Esophagus squamous epithelium (tissue), 5 donors: ENCODE measurements at regions not wholly inside any gene's neighbourhood (a gene's known extent, or its start where the extent isn't known, plus 50 kb on each side); places are given as distances from the start of the nearest gene placed in this dataset.
A peak's percentile ranks its signal among the peaks of the same experiment; 100 is the strongest.

ENCODE experiments used
- DNase-seq: peaks from one replicate; lab custom pipeline; 2025; lab: John Stamatoyannopoulos, UW
- H3K27ac ChIP-seq, 4 donors: fragments of 200-600 bp; sonication (generic); one replicate each; pipeline ENCODE4 v1.5.1; 2016 to 2019; ENCODE audit warnings: mild to moderate bottlenecking in 1 of 4
- H3K27me3 ChIP-seq, 4 donors: fragments of 200-600 bp; sonication (generic); 1 replicate in 3 of 4; 2 replicates in 1 of 4; pipeline versions ENCODE4 v1.5.1 to v1.6.0; 2017 to 2021; ENCODE audit warnings: antibody characterized with exemption in 1 of 4
- H3K36me3 ChIP-seq, 3 donors: fragments of 200-600 bp; sonication (generic); one replicate each; pipeline ENCODE4 v1.5.1; 2016 to 2019
- H3K4me1 ChIP-seq, 3 donors: fragments of 200-600 bp; sonication (generic); one replicate each; pipeline ENCODE4 v1.5.1; 2017 to 2019
- H3K4me3 ChIP-seq, 4 donors: fragments of 200-600 bp; sonication (generic); 1 replicate in 3 of 4; 2 replicates in 1 of 4; pipeline ENCODE4 v1.5.1; 2016 to 2019; ENCODE audit warnings: mild to moderate bottlenecking in 2 of 4, moderate library complexity in 1 of 4
- H3K9me3 ChIP-seq, 3 donors: fragments of 200-600 bp; sonication (generic); one replicate each; pipeline ENCODE4 v1.5.1; 2016 to 2019
- CTCF ChIP-seq, 6 experiments: fragments of 450-650 bp in 4 of 6; fragments of 200-600 bp in 2 of 6; sonication (generic) in 2 of 6; IDR thresholded peaks; one replicate each; pipeline ENCODE4 v1.5.1; 2016 to 2019; ENCODE audit warnings: antibody characterized with exemption in 6 of 6, mild to moderate bottlenecking in 4 of 6, moderate library complexity in 4 of 6
- POLR2A ChIP-seq, 4 donors: fragments of 450-650 bp; IDR thresholded peaks; one replicate each; pipeline ENCODE4 v1.6.1; 2017; ENCODE audit warnings: antibody characterized with exemption in 4 of 4, mild to moderate bottlenecking in 4 of 4, moderate library complexity in 3 of 4
- WGBS, 2 donors: methylation state at CpG; one replicate each; pipeline ENCODE4 v1.1.5; 2018; 5-methylcytosine and 5-hydroxymethylcytosine counted together
- intact Hi-C: fragments of 100-400 bp; cut with DNase I; formaldehyde crosslinking; loops from one replicate; pipeline ENCODE4 v1.15.0; 2022
- donor health status: DM: yes; HTN: yes; CAD: no.

- Histone ChIP-seq H3K36me3 (no peaks in the 10 kb centered on the region), H3K27ac (no peak overlapping the region), H3K9me3 (no peaks in the 10 kb centered on the region), H3K4me1 (peaks cover 0 to 2% (median 0%) of the 10 kb centered on the region in 3 donors), H3K27me3 (peaks cover 0 to 47% (median 0%) of the 10 kb centered on the region in 4 donors), H3K4me3 (no peak overlapping the region)
- TF ChIP-seq CTCF (IDR thresholded peaks at IDR 0.05) (no peak), POLR2A (IDR thresholded peaks at IDR 0.05) (no peak)
- WGBS, 2 donors: 55 to 84% methylated on average over 6 to 7 of the region's 10 CpGs
- DNase-seq: no peak
- intact Hi-C loops: loop anchor here (10.0 kb wide), 1 partner anchor 112 kb away; no protein-coding TSS in a partner anchor
These were observed 134.3 kb upstream of the PFKP start for GRCh38 chr10:2933071-2933470.

GRCh38 chr10:2929480-2930258 lies 137.7 kb upstream of the PFKP start:
- DNase-seq: no peak
- peaks cover 0 to 32% (median 0%) of the 10 kb centered on the region in 4 donors for H3K27me3 ChIP-seq
- 54 to 60% methylated on average over 10 of the region's 10 CpGs for WGBS, 2 donors
- intact Hi-C loops: loop anchor here (10.0 kb wide), 1 partner anchor 115 kb away; no protein-coding TSS in a partner anchor
- H3K27ac ChIP-seq: no peak overlapping the region
- H3K4me1 ChIP-seq: peaks cover 5 to 11% (median 5%) of the 10 kb centered on the region in 3 donors
- TF ChIP-seq CTCF (IDR thresholded peaks at IDR 0.05) (no peak), POLR2A (IDR thresholded peaks at IDR 0.05) (no peak)
- no peaks in the 10 kb centered on the region for H3K36me3 ChIP-seq
- no peaks in the 10 kb centered on the region for H3K9me3 ChIP-seq
- H3K4me3 ChIP-seq: no peak overlapping the region

- DNase-seq: no peak
- H3K4me3 ChIP-seq: no peak overlapping the region
- peaks cover 0 to 21% (median 0%) of the 10 kb centered on the region in 4 donors for H3K27me3 ChIP-seq
- peaks cover 5 to 11% (median 5%) of the 10 kb centered on the region in 3 donors for H3K4me1 ChIP-seq
- no peaks in the 10 kb centered on the region for H3K36me3 ChIP-seq
- WGBS, 2 donors: 18 to 22% methylated on average over 9 to 11 of the region's 15 CpGs
- intact Hi-C loops: no loop called here
- peak; percentile 24 to 73 (median 64) for TF ChIP-seq CTCF (IDR thresholded peaks at IDR 0.05)
- TF ChIP-seq POLR2A (IDR thresholded peaks at IDR 0.05): no peak
- no peaks in the 10 kb centered on the region for H3K9me3 ChIP-seq
- no peak overlapping the region for H3K27ac ChIP-seq
These were observed 139.1 kb upstream of the PFKP start for GRCh38 chr10:2927958-2928840.

GRCh38 chr10:2926918-2927660 lies 140.3 kb upstream of the PFKP start:
- Histone ChIP-seq H3K9me3 (no peaks in the 10 kb centered on the region), H3K27me3 (peaks cover 0 to 26% (median 0%) of the 10 kb centered on the region in 4 donors), H3K4me1 (peaks cover 5 to 11% (median 5%) of the 10 kb centered on the region in 3 donors), H3K4me3 (no peak overlapping the region), H3K27ac (no peak overlapping the region), H3K36me3 (no peaks in the 10 kb centered on the region)
- TF ChIP-seq POLR2A (IDR thresholded peaks at IDR 0.05) (no peak), CTCF (IDR thresholded peaks at IDR 0.05) (no peak)
- intact Hi-C loops: no loop called here
- 66 to 71% methylated on average over 9 of the region's 9 CpGs for WGBS, 2 donors
- no peak for DNase-seq
